ENCODE measurements at regions not wholly inside any gene's neighbourhood (a gene's known extent, or its start where the extent isn't known, plus 50 kb on each side); places are given as distances from the start of the nearest gene placed in this dataset.

GRCh38 chr5:4044881-4045280, 449.2 kb downstream of the IRX1 start:
- TF ChIP-seq EZH2 (optimal IDR thresholded peaks at IDR 0.05; ENCODE audit: low read depth, low read length) = no peak
- no peak for TF ChIP-seq EZH2phosphoT487 (IDR thresholded peaks at IDR 0.05; ENCODE audit: low read length)
- no peak for TF ChIP-seq CTCF (IDR thresholded peaks at IDR 0.05; ENCODE audit: low read length)

Measured in MM.1S (cell line).